Activated CD4-positive, alpha-beta T cell treated with anti-CD3 and anti-CD28 coated beads for 4 hours (primary cell): ENCODE measurements at regions not wholly inside any gene's neighbourhood (a gene's known extent, or its start where the extent isn't known, plus 50 kb on each side); places are given as distances from the start of the nearest gene placed in this dataset.

Source experiments
- DNase-seq, 2 donors: peaks; one replicate each; pipeline ENCODE4 v3.0.0-alpha.2; 2020

GRCh38 chr13:106230450-106230849, 305.0 kb downstream of the EFNB2 start:
- DNase-seq = no peak

DNA sequence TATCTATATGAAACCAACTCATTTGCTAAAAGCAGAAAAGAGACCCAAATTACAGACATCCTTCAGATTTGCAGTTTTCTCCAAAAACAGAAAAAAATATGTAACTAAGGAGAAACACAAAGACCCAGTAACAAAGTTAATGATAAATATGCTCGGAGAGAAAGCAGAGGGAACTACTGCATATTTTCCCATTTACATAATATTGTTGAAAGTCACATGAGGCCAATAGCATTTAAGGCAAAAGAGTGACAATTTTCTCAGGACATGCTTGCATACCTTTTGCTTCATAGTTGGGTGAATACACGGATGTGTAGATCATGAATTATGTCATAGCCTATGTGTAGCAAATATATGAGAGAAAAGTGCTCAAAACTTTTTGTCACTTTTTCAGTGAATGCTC, 310.3 kb downstream of the EFNB2 start:
- no peak for DNase-seq

DNA sequence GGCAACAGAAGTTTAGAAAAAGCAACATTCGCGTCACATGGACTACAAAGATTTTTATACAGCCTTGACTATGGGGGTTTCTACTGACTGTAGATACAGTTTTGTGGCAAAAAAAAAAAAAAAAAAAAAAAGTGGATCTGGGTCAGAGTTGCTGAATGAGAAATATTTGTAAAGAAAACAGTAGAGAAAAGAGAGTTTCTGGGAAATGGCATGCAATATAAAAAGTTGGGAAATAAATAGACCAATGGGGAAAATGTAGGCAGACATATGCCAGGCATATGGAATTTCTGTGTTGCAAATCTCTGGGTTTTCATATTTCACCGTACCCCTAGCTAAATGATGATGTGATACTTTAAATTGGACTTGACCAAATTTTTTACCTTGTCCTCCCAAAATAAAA, 315.3 kb downstream of the EFNB2 start:
- no peak for DNase-seq

GRCh38 chr13:106213028-106213757, 322.3 kb downstream of the EFNB2 start:
- no peak for DNase-seq

GRCh38 chr13:106212386-106213010, 323.0 kb downstream of the EFNB2 start:
- no peak for DNase-seq

GRCh38 chr13:106210324-106210723, 325.1 kb downstream of the EFNB2 start:
- no peak for DNase-seq

DNA sequence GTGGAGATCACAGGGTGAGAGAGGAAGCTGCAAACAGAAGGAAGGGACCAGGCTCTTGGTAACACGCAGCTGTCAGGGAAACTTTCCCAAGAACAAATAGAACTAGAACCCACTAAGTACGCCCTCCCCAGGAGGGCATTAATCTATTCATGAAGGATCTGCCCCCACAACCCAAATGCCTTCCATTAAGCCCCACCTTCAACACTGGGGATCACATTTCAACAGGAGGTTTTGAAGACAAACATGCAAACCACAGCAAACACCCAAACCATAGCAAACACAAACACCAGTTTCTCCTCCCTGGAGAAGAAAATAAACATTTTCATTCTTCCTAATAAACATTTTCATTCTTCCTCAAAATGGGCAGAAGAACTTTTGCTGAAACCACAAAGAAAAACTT, 329.6 kb downstream of the EFNB2 start:
- no peak for DNase-seq

DNA sequence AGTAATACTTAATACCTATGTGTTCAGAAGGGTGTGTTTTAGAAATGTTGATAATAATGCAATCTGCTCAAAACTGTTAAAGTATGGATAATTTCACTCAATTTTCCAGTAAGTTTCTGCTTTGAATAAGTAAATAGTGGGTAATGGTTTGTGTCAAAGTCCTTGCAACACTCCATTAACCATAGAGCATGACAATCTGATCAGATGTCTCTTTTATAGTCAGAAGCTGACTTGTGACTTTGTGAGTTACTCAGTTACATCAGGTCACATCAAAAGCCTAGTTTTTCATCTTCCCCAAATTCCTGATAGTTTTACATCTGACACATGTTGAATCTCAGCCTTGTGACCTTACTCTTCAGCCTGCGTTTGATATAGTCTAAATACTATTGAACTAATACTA, 338.0 kb downstream of the EFNB2 start:
- no peak for DNase-seq

GRCh38 chr13:106187501-106188095, 347.9 kb downstream of the EFNB2 start:
- no peak for DNase-seq

- no peak for DNase-seq
Observed at GRCh38 chr13:106187101-106187500, 348.4 kb downstream of the EFNB2 start.

DNA sequence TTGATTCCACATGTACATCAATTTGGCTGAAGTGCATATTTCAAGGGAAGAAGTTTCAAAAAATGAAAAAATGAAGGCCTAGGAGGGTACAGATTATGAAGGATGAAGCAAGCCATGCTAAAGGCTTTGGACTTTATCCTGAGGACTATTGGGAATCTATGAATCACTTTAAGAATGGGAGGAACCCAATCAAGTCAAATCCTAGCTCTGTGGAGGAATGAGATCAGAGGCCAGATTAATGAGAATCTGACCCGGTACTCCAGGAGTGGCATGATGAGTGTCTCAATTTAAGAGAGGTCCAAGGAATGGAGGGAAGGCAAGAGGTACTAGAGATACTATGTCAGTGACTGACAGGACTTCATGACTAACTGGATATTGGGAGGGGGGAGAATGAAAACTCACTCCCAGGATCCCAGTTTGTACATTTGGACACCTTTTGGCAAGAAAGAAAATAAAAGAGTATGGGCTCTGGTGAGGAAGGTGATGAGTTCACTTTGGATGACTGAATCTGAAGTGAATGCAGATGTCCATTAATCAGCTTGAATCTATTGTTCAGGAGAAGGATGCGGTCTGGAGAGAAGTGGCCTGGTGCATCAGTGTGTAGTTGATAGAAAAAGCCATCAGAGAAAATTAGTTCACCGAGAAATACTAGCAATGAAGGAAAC, 349.0 kb downstream of the EFNB2 start:
- DNase-seq = no peak

GRCh38 chr13:106184790-106185189, 350.7 kb downstream of the EFNB2 start:
- DNase-seq = no peak

DNA sequence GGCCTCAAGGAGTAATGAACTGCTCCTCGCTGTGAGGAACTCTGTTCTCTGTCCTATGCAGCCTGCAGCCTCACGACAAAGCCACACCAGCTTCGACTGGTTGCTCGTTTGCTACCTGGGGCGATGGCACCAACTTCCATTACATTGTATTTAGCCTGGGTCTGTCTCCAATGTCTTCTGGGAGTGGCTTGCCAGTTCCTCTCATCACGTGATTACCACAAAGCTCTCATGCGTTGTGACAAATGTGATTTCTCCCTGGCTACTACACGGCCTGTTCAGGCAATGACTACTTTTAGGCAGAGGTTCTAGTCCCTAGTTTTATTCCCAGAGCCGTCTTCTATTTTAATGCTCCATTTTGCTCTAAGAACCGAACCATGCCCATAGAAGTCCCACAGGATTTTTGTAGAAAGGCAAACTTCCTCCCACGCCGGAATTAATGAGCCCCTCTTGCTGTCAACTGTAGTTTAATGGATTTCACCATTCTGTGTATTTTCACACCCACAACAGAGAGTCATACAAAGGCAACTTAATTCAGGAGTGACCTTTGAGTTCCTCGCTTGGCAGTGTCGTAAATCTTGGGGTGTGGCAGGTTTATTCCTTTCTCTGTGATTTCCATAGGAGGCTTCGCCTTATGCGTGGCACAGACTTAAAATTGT, 351.9 kb downstream of the EFNB2 start:
- no peak for DNase-seq

GRCh38 chr13:106182404-106182803, 353.1 kb downstream of the EFNB2 start:
- no peak for DNase-seq

GRCh38 chr13:106178816-106179215, 356.6 kb downstream of the EFNB2 start:
- DNase-seq = no peak

GRCh38 chr13:106177146-106177545, 358.3 kb downstream of the EFNB2 start:
- DNase-seq = no peak

- no peak for DNase-seq
Observed at GRCh38 chr13:106176117-106176516, 359.3 kb downstream of the EFNB2 start.

GRCh38 chr13:106173891-106174610, 361.4 kb downstream of the EFNB2 start:
- no peak for DNase-seq

DNA sequence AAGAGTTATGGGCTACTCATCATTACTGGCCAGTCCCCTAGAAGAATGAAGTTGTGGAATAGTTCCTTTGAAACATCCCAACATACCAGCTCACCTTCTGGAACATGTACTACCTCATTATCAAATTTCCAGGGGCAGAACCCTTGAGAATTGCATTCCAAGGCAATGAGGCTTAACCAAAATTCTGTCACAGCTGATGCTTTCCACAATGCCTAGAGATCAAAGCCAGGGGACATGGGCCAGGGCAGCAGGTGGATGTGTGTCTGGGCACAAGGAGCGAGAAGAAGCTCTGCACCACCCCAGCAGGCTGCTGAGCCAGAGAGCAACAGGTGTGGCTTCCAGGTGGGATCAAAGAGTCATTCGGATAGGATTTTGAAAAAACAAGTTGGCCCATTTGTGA, 362.1 kb downstream of the EFNB2 start:
- DNase-seq = no peak

DNA sequence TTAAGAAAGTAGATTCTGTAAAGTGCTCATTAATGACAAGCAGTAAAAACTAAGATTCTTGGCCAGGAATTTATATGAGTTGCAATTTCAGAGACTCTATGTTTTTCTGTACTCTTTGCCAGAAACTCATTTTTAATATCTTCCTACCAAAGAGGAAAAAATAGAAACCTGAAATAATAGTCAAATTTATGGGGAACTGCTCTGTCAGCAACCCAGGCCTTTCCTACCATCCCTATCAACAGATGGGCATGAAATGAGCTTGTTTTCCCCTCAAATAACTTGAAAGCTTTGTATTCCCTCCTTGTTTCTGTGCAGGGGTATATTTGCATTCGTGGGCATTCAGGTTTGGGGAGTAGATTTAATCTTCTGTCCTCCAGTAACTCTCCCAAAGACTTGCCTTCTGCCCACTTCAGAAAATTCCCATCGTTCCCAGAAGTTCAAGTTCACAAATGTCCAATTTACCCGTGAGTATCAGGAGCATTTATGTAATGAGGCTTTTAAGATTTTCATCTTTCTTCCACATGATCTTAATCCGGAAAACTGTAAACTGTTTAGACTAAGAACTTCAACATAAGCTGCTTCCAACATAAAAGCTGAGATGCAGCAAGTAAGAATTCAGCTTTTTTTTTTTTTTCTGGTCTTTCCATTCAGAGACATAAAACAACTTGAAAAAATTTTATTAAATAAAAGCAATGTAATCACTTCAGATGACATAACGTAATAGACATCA, 363.1 kb downstream of the EFNB2 start:
- DNase-seq = no peak

DNA sequence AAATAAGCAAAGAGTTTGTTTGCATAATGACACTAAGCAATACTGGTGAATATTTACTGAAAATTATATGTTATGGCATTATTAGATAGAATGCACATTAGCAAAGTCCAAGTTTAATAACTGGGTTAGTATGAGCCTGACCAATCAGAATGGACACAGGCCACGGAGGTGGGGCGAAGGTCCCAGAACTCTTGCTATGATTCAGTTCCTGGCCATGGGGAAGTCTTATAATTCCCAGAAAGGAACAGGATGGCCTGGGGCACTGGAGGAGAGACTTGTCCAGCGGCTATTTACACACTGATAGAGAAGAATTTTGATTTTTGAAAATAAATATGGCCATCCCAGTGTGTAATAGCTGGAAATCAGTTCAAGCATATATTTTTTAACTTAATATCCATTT, 372.0 kb downstream of the EFNB2 start:
- DNase-seq = no peak

GRCh38 chr13:106161146-106161545, 374.3 kb downstream of the EFNB2 start:
- no peak for DNase-seq
